ENCODE measurements at regions not wholly inside any gene's neighbourhood (a gene's known extent, or its start where the extent isn't known, plus 50 kb on each side); places are given as distances from the start of the nearest gene placed in this dataset.
"Not testable (repeated sequence)": the region's sequence is repeated elsewhere in the genome, so short reads cannot be mapped to it uniquely, and the experiment has no call there.

- intact Hi-C loops (cut with DNase I): no loop called here
- DNase-seq: no peak
Measured at GRCh38 chr10:78413076-78414055, 379.7 kb downstream of the RPS24 start.

- intact Hi-C loops (cut with DNase I): no loop called here
- DNase-seq: no peak
Measured at GRCh38 chr10:78414380-78414779, 380.7 kb downstream of the RPS24 start.

GRCh38 chr10:78415111-78415510 lies 381.4 kb downstream of the RPS24 start:
- DNase-seq: no peak
- intact Hi-C loops (cut with DNase I): no loop called here

GRCh38 chr10:78416031-78417011 lies 382.7 kb downstream of the RPS24 start:
- intact Hi-C loops (cut with DNase I): no loop called here
- no peak for DNase-seq

GRCh38 chr10:78417425-78418370 lies 384.0 kb downstream of the RPS24 start:
- no peak for DNase-seq

GRCh38 chr10:78419481-78420265 lies 386.0 kb downstream of the RPS24 start:
- no peak for DNase-seq
- intact Hi-C loops (cut with DNase I): no loop called here

More at GRCh38 chr10:78417425-78418370, 384.0 kb downstream of the RPS24 start:
- intact Hi-C loops (cut with DNase I): no loop called here

GRCh38 chr10:78420946-78421735 lies 387.5 kb downstream of the RPS24 start:
- DNase-seq: no peak
- intact Hi-C loops (cut with DNase I): no loop called here

- DNase-seq; intact Hi-C loops (cut with DNase I): not testable (repeated sequence)
Measured at GRCh38 chr10:78424050-78424449, 390.4 kb downstream of the RPS24 start.

- intact Hi-C loops (cut with DNase I): no loop called here
- DNase-seq: no peak
Measured at GRCh38 chr10:78424723-78425122, 391.1 kb downstream of the RPS24 start.

GRCh38 chr10:78426181-78426580 lies 392.5 kb downstream of the RPS24 start:
- intact Hi-C loops (cut with DNase I): no loop called here

GRCh38 chr10:78427497-78428031 lies 393.9 kb downstream of the RPS24 start:
- intact Hi-C loops (cut with DNase I): no loop called here
- DNase-seq: no peak

More at GRCh38 chr10:78426181-78426580, 392.5 kb downstream of the RPS24 start:
- DNase-seq: no peak

GRCh38 chr10:78428579-78428978 lies 394.9 kb downstream of the RPS24 start:
- DNase-seq: no peak
- intact Hi-C loops (cut with DNase I): no loop called here

GRCh38 chr10:78429984-78430383 lies 396.3 kb downstream of the RPS24 start:
- intact Hi-C loops (cut with DNase I): no loop called here
- no peak for DNase-seq

GRCh38 chr10:78432583-78432982 lies 398.9 kb downstream of the RPS24 start:
- intact Hi-C loops (cut with DNase I): no loop called here
- no peak for DNase-seq

GRCh38 chr10:78433076-78433595 lies 399.5 kb downstream of the RPS24 start:
- no peak for DNase-seq
- intact Hi-C loops (cut with DNase I): no loop called here

- intact Hi-C loops (cut with DNase I): no loop called here
- DNase-seq: peak in 2 of 10 donors; percentile 79 to 80
Measured at GRCh38 chr10:78433766-78434535, 400.3 kb downstream of the RPS24 start.

- DNase-seq: peak in 1 of 10 donors; percentile 62
- intact Hi-C loops (cut with DNase I): no loop called here
Measured at GRCh38 chr10:78434886-78435285, 401.2 kb downstream of the RPS24 start.
